Dendritic cell treated with granulocyte-macrophage colony-stimulating factor and Interleukin-4, amounts not matched to agents 40 ng/mL and 50 ng/mL, for 4 days (primary cell): ENCODE measurements at regions not wholly inside any gene's neighbourhood (a gene's known extent, or its start where the extent isn't known, plus 50 kb on each side); places are given as distances from the start of the nearest gene placed in this dataset.

Experiments used
- H3K27ac Mint-ChIP-seq: one replicate; pipeline ENCODE4 v1.8.0; 2022; ENCODE audit warnings: mild to moderate bottlenecking, mixed read lengths
- H3K27me3 Mint-ChIP-seq: one replicate; pipeline ENCODE4 v1.8.0; 2022; ENCODE audit warnings: mild to moderate bottlenecking, mixed read lengths
- H3K36me3 Mint-ChIP-seq: one replicate; pipeline ENCODE4 v1.8.0; 2022; ENCODE audit warnings: low read depth, mixed read lengths
- H3K4me1 Mint-ChIP-seq: one replicate; pipeline ENCODE4 v1.8.0; 2022; ENCODE audit warnings: low read depth, mixed read lengths
- H3K4me3 Mint-ChIP-seq: one replicate; pipeline ENCODE4 v1.8.0; 2022; ENCODE audit warnings: mild to moderate bottlenecking, moderate library complexity, mixed read lengths
- H3K9me3 Mint-ChIP-seq: one replicate; pipeline ENCODE4 v1.8.0; 2022; ENCODE audit warnings: mixed read lengths
- intact Hi-C: fragments of 100-400 bp; cut with micrococcal nuclease; formaldehyde crosslinking; loops from one replicate; pipeline ENCODE4 v1.15.0; 2022

- intact Hi-C loops, result no loop called here
- Mint-ChIP-seq H3K27ac (no peak overlapping the region), H3K4me3 (no peak overlapping the region), H3K4me1 (no peaks in the 10 kb centered on the region), H3K9me3 (no peaks in the 10 kb centered on the region), H3K36me3 (no peaks in the 10 kb centered on the region), H3K27me3 (no peaks in the 10 kb centered on the region)
Observed at GRCh38 chr4:56252561-56253152, 134.6 kb downstream of the AASDH start.

- H3K27ac Mint-ChIP-seq, result no peak overlapping the region
- no peaks in the 10 kb centered on the region for H3K9me3 Mint-ChIP-seq
- H3K36me3 Mint-ChIP-seq, result no peaks in the 10 kb centered on the region
- no peaks in the 10 kb centered on the region for H3K4me1 Mint-ChIP-seq
- no peak overlapping the region for H3K4me3 Mint-ChIP-seq
- intact Hi-C loops, result no loop called here
- no peaks in the 10 kb centered on the region for H3K27me3 Mint-ChIP-seq
Observed at GRCh38 chr4:56251556-56251955, 135.7 kb downstream of the AASDH start.

- no peaks in the 10 kb centered on the region for H3K27me3 Mint-ChIP-seq
- H3K4me1 Mint-ChIP-seq, result no peaks in the 10 kb centered on the region
- intact Hi-C loops, result no loop called here
- no peaks in the 10 kb centered on the region for H3K9me3 Mint-ChIP-seq
- H3K36me3 Mint-ChIP-seq, result no peaks in the 10 kb centered on the region
- H3K4me3 Mint-ChIP-seq, result no peak overlapping the region
- no peak overlapping the region for H3K27ac Mint-ChIP-seq
Observed at GRCh38 chr4:56250776-56251175, 136.5 kb downstream of the AASDH start.

- Mint-ChIP-seq H3K4me1 (no peaks in the 10 kb centered on the region), H3K4me3 (no peak overlapping the region), H3K36me3 (no peaks in the 10 kb centered on the region), H3K27ac (no peak overlapping the region), H3K9me3 (no peaks in the 10 kb centered on the region), H3K27me3 (no peaks in the 10 kb centered on the region)
- intact Hi-C loops, result no loop called here
Observed at GRCh38 chr4:56247646-56248045, 139.6 kb downstream of the AASDH start.

GRCh38 chr4:56246233-56246610 is 141.1 kb downstream of the AASDH start:
- intact Hi-C loops, result no loop called here
- Mint-ChIP-seq H3K4me3 (no peak overlapping the region), H3K27me3 (no peaks in the 10 kb centered on the region), H3K4me1 (no peaks in the 10 kb centered on the region), H3K27ac (no peak overlapping the region), H3K9me3 (no peaks in the 10 kb centered on the region), H3K36me3 (no peaks in the 10 kb centered on the region)

- H3K4me1 Mint-ChIP-seq, result no peaks in the 10 kb centered on the region
- H3K27ac Mint-ChIP-seq, result no peak overlapping the region
- H3K4me3 Mint-ChIP-seq, result no peak overlapping the region
- no peaks in the 10 kb centered on the region for H3K27me3 Mint-ChIP-seq
- intact Hi-C loops, result no loop called here
- no peaks in the 10 kb centered on the region for H3K9me3 Mint-ChIP-seq
- H3K36me3 Mint-ChIP-seq, result no peaks in the 10 kb centered on the region
Observed at GRCh38 chr4:56245547-56246232, 141.6 kb downstream of the AASDH start.

GRCh38 chr4:56244681-56245080 is 142.6 kb downstream of the AASDH start:
- Mint-ChIP-seq H3K4me1 (no peaks in the 10 kb centered on the region), H3K9me3 (no peaks in the 10 kb centered on the region), H3K27me3 (no peaks in the 10 kb centered on the region), H3K36me3 (no peaks in the 10 kb centered on the region), H3K4me3 (no peak overlapping the region), H3K27ac (no peak overlapping the region)
- intact Hi-C loops, result no loop called here

GRCh38 chr4:56243107-56243506 is 144.2 kb downstream of the AASDH start:
- Mint-ChIP-seq H3K9me3 (no peaks in the 10 kb centered on the region), H3K27me3 (no peaks in the 10 kb centered on the region)

GRCh38 chr4:56241500-56241899 is 145.8 kb downstream of the AASDH start:
- Mint-ChIP-seq H3K4me3 (no peak overlapping the region), H3K4me1 (no peaks in the 10 kb centered on the region), H3K27ac (no peak overlapping the region), H3K27me3 (no peaks in the 10 kb centered on the region), H3K36me3 (no peaks in the 10 kb centered on the region), H3K9me3 (no peaks in the 10 kb centered on the region)
- intact Hi-C loops, result no loop called here

More at GRCh38 chr4:56243107-56243506, 144.2 kb downstream of the AASDH start:
- H3K36me3 Mint-ChIP-seq, result no peaks in the 10 kb centered on the region
- intact Hi-C loops, result no loop called here
- H3K4me3 Mint-ChIP-seq, result no peak overlapping the region
- no peaks in the 10 kb centered on the region for H3K4me1 Mint-ChIP-seq
- H3K27ac Mint-ChIP-seq, result no peak overlapping the region

GRCh38 chr4:56240554-56241174 is 146.6 kb downstream of the AASDH start:
- Mint-ChIP-seq H3K36me3 (no peaks in the 10 kb centered on the region), H3K27me3 (no peaks in the 10 kb centered on the region), H3K4me3 (no peak overlapping the region), H3K9me3 (no peaks in the 10 kb centered on the region), H3K27ac (no peak overlapping the region), H3K4me1 (no peaks in the 10 kb centered on the region)
- intact Hi-C loops, result no loop called here

GRCh38 chr4:56238251-56238650 is 149.0 kb downstream of the AASDH start:
- no peak overlapping the region for H3K27ac Mint-ChIP-seq
- no peaks in the 10 kb centered on the region for H3K36me3 Mint-ChIP-seq
- intact Hi-C loops, result no loop called here
- no peak overlapping the region for H3K4me3 Mint-ChIP-seq
- no peaks in the 10 kb centered on the region for H3K27me3 Mint-ChIP-seq
- H3K4me1 Mint-ChIP-seq, result no peaks in the 10 kb centered on the region
- no peaks in the 10 kb centered on the region for H3K9me3 Mint-ChIP-seq

- H3K4me3 Mint-ChIP-seq, result no peak overlapping the region
- no peaks in the 10 kb centered on the region for H3K4me1 Mint-ChIP-seq
- peaks cover 7% of the 10 kb centered on the region for H3K9me3 Mint-ChIP-seq
- no peaks in the 10 kb centered on the region for H3K36me3 Mint-ChIP-seq
- no peaks in the 10 kb centered on the region for H3K27me3 Mint-ChIP-seq
- intact Hi-C loops, result no loop called here
- H3K27ac Mint-ChIP-seq, result no peak overlapping the region
Observed at GRCh38 chr4:56235725-56236124, 151.6 kb downstream of the AASDH start.

- Mint-ChIP-seq H3K27ac (no peak overlapping the region), H3K27me3 (no peaks in the 10 kb centered on the region), H3K4me3 (no peak overlapping the region), H3K36me3 (no peaks in the 10 kb centered on the region), H3K9me3 (peaks cover 7% of the 10 kb centered on the region), H3K4me1 (no peaks in the 10 kb centered on the region)
- intact Hi-C loops, result no loop called here
Observed at GRCh38 chr4:56235011-56235410, 152.3 kb downstream of the AASDH start.

- intact Hi-C loops, result no loop called here
- H3K36me3 Mint-ChIP-seq, result no peaks in the 10 kb centered on the region
- H3K27ac Mint-ChIP-seq, result no peak overlapping the region
- no peaks in the 10 kb centered on the region for H3K4me1 Mint-ChIP-seq
- no peak overlapping the region for H3K4me3 Mint-ChIP-seq
- H3K9me3 Mint-ChIP-seq, result peaks cover 7% of the 10 kb centered on the region
- H3K27me3 Mint-ChIP-seq, result no peaks in the 10 kb centered on the region
Observed at GRCh38 chr4:56234098-56234497, 153.2 kb downstream of the AASDH start.

- H3K36me3 Mint-ChIP-seq, result no peaks in the 10 kb centered on the region
- H3K27ac Mint-ChIP-seq, result no peak overlapping the region
- intact Hi-C loops, result no loop called here
- H3K4me3 Mint-ChIP-seq, result no peak overlapping the region
- no peaks in the 10 kb centered on the region for H3K4me1 Mint-ChIP-seq
- no peaks in the 10 kb centered on the region for H3K27me3 Mint-ChIP-seq
- H3K9me3 Mint-ChIP-seq, result peaks cover 7% of the 10 kb centered on the region
Observed at GRCh38 chr4:56231410-56231809, 155.9 kb downstream of the AASDH start.
